GM19468 (cell line): ENCODE measurements at regions not wholly inside any gene's neighbourhood (a gene's known extent, or its start where the extent isn't known, plus 50 kb on each side); places are given as distances from the start of the nearest gene placed in this dataset.

ENCODE experiments used
- ATAC-seq: cut with Tn5 transposase; IDR thresholded peaks from one replicate; pipeline ENCODE4 v1.9.1; 2021; ENCODE audit warnings: mild to moderate bottlenecking, moderate library complexity, moderate number of reproducible peaks; ENCODE audit not compliant: unreplicated experiment; ENCODE audit errors: extremely low read depth

- no peak for ATAC-seq
These were observed 248.2 kb upstream of the PITRM1 start for GRCh38 chr10:3420527-3421469.

- no peak for ATAC-seq
These were observed 247.3 kb upstream of the PITRM1 start for GRCh38 chr10:3419719-3420495.

GRCh38 chr10:3418926-3419325 lies 246.3 kb upstream of the PITRM1 start:
- no peak for ATAC-seq

DNA sequence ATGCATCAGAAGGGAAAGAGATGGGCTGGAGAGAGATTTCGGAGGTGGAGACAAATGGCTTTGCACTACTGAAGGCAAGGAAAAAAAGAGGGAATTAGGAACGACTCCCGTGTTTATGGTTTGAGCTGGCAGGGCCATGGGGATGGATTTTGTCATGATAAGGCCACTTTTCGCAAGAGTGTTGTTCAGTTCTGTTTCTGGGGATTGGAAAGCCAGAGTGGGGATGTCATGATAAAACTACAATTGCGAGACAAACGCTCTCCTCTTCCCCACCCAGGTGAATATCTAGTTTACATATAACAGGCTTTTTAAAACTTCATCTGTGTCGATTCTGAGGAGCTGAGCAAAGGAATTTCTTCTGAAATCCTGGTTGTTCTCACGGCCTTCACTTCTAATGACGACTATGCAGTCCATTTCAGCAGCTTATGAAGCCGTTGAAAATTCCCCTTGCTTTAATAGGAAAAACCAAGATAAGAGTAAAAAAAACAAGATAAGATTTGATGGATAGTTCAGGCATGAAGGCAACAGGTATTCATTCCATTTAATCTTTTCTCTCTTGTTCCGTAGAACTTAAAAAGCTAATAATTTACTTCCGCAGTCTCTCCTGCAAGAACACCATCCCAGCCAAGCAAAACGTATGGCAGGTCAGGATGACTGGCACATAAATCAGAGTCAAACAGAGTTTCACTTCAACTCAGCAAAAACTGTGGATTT lies 245.6 kb upstream of the PITRM1 start:
- ATAC-seq, result no peak

DNA sequence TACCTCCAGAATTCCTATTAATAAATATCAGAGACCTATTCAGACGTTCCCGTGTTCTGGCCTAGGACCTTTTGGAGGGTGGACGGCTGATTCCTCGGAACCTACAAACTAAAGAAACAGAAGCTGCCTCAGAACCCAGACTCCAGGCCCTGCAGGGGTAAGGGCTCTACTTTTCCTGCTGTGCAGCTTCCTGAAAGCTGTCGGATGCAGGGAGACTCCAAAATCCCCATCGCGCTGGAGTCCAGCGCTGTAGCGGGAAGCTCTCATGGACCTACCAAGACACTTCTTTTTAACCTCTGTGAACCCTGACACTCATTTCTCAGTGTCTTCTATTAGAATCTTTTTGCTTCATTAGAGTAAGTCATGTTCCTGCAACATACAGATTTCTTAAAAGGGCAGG lies 244.5 kb upstream of the PITRM1 start:
- no peak for ATAC-seq

GRCh38 chr10:3415878-3416605 lies 243.5 kb upstream of the PITRM1 start:
- ATAC-seq, result no peak

- no peak for ATAC-seq
These were observed 242.6 kb upstream of the PITRM1 start for GRCh38 chr10:3415038-3415736.

DNA sequence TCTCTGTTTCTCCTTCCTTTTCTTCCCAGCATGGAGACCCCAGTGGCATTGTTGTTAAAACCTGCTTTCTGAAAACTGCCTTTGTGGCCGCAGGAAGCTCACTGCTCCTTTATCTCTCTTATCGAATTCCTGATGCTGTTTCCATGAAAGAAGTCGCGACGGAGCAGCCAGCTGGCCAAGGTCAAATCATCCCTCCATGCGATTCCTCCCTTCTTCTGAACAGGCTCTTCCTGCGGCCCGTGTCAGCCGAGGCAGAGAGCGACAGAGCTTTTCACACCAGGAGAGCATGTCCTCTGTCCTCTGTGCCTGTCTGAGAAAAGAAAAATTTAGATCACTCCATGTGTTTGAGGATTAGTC lies 242.1 kb upstream of the PITRM1 start:
- no peak for ATAC-seq

DNA sequence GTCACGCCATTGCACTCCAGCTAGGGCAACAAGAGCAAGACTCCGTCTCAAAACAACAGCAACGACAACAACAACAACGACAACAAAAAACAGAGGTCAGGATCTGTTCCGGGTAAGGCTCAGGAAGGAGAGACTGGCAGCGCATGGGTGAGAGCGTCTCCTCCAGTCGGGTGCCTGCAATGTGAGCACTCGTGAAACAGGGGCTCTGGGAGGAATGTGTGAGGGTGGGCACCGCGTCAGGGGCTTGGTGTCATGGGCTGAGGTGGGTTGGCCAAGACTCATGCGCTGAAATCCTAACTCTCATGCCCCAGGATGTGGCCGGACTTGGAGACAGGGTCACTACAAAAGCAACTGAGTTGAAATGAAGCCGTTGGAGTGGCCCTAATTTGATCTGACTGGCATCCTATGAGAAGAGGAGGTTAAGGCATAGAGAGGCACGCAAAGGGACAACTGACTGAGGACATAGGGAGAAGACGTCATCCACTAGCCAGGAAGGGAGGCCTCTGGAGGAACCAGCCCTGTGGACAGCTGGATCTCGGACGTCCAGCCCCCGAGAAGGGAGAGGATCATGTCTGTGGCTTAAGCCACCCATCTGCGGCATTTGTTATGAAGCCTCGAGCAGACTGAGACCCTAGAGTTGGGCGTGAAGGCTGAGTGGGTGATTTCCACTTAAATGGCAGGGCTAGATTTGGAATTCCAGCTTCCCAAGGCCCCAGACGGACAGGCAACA lies 241.5 kb upstream of the PITRM1 start:
- no peak for ATAC-seq

GRCh38 chr10:3412646-3413045 lies 240.1 kb upstream of the PITRM1 start:
- ATAC-seq, result no peak

DNA sequence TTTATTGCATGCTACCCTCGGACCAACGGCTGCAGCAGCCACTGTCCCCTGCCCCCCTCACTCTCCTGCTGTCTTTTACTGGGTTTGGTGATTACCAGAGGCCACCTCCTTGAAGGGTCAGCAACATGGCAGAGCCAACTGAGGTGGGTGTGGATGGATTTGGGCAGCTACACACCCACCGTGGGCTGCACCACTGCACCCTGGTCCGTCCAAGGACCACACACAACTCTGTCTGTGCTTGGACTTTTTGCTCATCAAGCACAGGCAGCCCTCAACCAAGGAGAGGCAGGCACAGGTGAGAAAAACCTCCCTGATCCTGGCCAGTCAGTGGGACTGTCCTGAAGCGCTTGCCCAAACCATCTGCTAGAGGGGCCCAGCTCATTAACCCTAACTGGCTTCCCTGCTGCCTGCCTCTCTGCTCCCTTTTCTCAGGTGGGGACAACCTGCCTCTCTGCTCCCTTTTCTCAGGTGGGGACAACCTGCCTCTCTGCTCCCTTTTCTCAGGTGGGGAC lies 239.5 kb upstream of the PITRM1 start:
- no peak for ATAC-seq

- ATAC-seq, result no peak
These were observed 238.5 kb upstream of the PITRM1 start for GRCh38 chr10:3411044-3411443.

GRCh38 chr10:3409928-3410327 lies 237.3 kb upstream of the PITRM1 start:
- no peak for ATAC-seq

- ATAC-seq, result no peak
These were observed 236.2 kb upstream of the PITRM1 start for GRCh38 chr10:3408603-3409365.

GRCh38 chr10:3407208-3407607 lies 234.6 kb upstream of the PITRM1 start:
- no peak for ATAC-seq

DNA sequence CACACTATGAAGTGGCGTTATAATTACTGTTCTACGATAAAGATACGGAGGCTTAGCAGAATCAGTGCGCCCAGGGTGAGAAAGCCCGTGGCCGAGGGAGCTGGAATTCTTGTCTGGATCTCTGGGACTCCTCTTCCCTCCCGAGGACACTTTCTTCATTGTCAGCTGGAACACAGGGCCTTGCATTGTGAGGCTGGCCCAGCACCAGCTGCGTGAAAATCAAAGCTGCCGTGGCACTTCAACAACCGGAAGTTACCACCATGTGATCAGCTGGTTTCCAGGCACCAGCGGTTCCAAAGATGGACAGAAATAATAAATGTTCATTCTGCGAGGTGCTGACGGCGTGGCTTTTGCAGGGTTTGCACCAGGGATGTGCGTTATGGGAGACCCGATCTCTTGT lies 234.0 kb upstream of the PITRM1 start:
- ATAC-seq, result no peak

DNA sequence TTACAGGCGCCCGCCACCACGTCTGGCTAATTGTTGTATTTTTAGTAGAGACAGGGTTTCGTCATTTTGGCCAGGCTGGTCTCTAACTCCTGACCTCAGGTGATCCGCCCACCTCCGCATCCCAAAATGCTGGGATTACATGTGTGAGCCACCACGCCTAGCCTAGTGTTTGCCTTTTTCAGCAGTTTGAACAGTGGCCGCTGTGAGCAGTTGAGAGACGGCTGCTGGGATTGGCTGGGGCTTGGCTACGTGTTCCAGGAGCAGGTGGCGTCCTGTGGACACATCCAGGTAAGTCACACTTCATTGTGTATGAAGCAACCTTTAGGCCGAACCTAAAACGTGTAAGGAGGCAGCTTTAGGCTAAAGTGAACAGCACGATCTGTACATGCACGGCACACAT lies 231.8 kb upstream of the PITRM1 start:
- no peak for ATAC-seq

GRCh38 chr10:3402187-3402751 lies 229.7 kb upstream of the PITRM1 start:
- no peak for ATAC-seq
